ENCODE measurements at regions not wholly inside any gene's neighbourhood (a gene's known extent, or its start where the extent isn't known, plus 50 kb on each side); places are given as distances from the start of the nearest gene placed in this dataset.

- Histone ChIP-seq H3K27ac (no peak overlapping the region), H3K9me3 (no peaks in the 10 kb centered on the region), H3K4me1 (no peaks in the 10 kb centered on the region), H3K27me3 (no peaks in the 10 kb centered on the region), H3K4me3 (no peak overlapping the region), H3K36me3 (no peaks in the 10 kb centered on the region)
- no peak for DNase-seq (ENCODE audit: low spot score in 2 of 2)
- intact Hi-C loops (cut with DNase I; ENCODE audit: low total_unique reads): no loop called here
- no peak for TF ChIP-seq CTCF (IDR thresholded peaks at IDR 0.05)
- TF ChIP-seq POLR2AphosphoS5 (IDR thresholded peaks at IDR 0.05): no peak
- TF ChIP-seq POLR2A (IDR thresholded peaks at IDR 0.05): no peak
These were observed 134.2 kb downstream of the SPATA31D1 start for GRCh38 chr9:82122731-82123130.

- TF ChIP-seq POLR2A (IDR thresholded peaks at IDR 0.05): no peak
- no peak for TF ChIP-seq CTCF (IDR thresholded peaks at IDR 0.05)
- TF ChIP-seq POLR2AphosphoS5 (IDR thresholded peaks at IDR 0.05): no peak
- no peak overlapping the region for H3K27ac ChIP-seq
- no peak for DNase-seq (ENCODE audit: low spot score in 2 of 2)
- intact Hi-C loops (cut with DNase I; ENCODE audit: low total_unique reads): no loop called here
- no peaks in the 10 kb centered on the region for H3K9me3 ChIP-seq
- no peaks in the 10 kb centered on the region for H3K4me1 ChIP-seq
- no peaks in the 10 kb centered on the region for H3K36me3 ChIP-seq
- no peaks in the 10 kb centered on the region for H3K27me3 ChIP-seq
- no peak overlapping the region for H3K4me3 ChIP-seq
These were observed 135.5 kb downstream of the SPATA31D1 start for GRCh38 chr9:82124090-82124489.

GRCh38 chr9:82126256-82126655, 137.7 kb downstream of the SPATA31D1 start:
- no peak for TF ChIP-seq POLR2AphosphoS5 (IDR thresholded peaks at IDR 0.05)
- no peak for TF ChIP-seq CTCF (IDR thresholded peaks at IDR 0.05)
- no peak for TF ChIP-seq POLR2A (IDR thresholded peaks at IDR 0.05)
- Histone ChIP-seq H3K27me3 (no peaks in the 10 kb centered on the region), H3K4me3 (no peak overlapping the region), H3K27ac (no peak overlapping the region), H3K4me1 (no peaks in the 10 kb centered on the region), H3K9me3 (no peaks in the 10 kb centered on the region), H3K36me3 (no peaks in the 10 kb centered on the region)
- no peak for DNase-seq (ENCODE audit: low spot score in 2 of 2)
- intact Hi-C loops (cut with DNase I; ENCODE audit: low total_unique reads): no loop called here

- Histone ChIP-seq H3K36me3 (no peaks in the 10 kb centered on the region), H3K27me3 (no peaks in the 10 kb centered on the region), H3K9me3 (no peaks in the 10 kb centered on the region), H3K27ac (no peak overlapping the region), H3K4me1 (no peaks in the 10 kb centered on the region), H3K4me3 (no peak overlapping the region)
- DNase-seq (ENCODE audit: low spot score in 2 of 2): no peak
- intact Hi-C loops (cut with DNase I; ENCODE audit: low total_unique reads): no loop called here
- TF ChIP-seq CTCF (IDR thresholded peaks at IDR 0.05): no peak
These were observed 138.9 kb downstream of the SPATA31D1 start for GRCh38 chr9:82127465-82127864.

- Histone ChIP-seq H3K4me1 (no peaks in the 10 kb centered on the region), H3K27ac (no peak overlapping the region), H3K4me3 (no peak overlapping the region), H3K9me3 (no peaks in the 10 kb centered on the region), H3K27me3 (no peaks in the 10 kb centered on the region), H3K36me3 (no peaks in the 10 kb centered on the region)
- DNase-seq (ENCODE audit: low spot score in 2 of 2): no peak
- TF ChIP-seq POLR2AphosphoS5 (IDR thresholded peaks at IDR 0.05) (no peak), POLR2A (IDR thresholded peaks at IDR 0.05) (no peak), CTCF (IDR thresholded peaks at IDR 0.05) (no peak)
- intact Hi-C loops (cut with DNase I; ENCODE audit: low total_unique reads): no loop called here
These were observed 139.6 kb downstream of the SPATA31D1 start for GRCh38 chr9:82128011-82128696.

All from breast epithelium (tissue), 4 donors.